ENCODE measurements at regions not wholly inside any gene's neighbourhood (a gene's known extent, or its start where the extent isn't known, plus 50 kb on each side); places are given as distances from the start of the nearest gene placed in this dataset.

GRCh38 chr9:105859428-105860091 is 165.2 kb downstream of the TMEM38B start:
- intact Hi-C loops (cut with DNase I), result no loop called here
- Histone ChIP-seq H3K4me1 (no peaks in the 10 kb centered on the region), H3K9me3 (no peaks in the 10 kb centered on the region), H3K4me3 (replicated peaks in 1 of 3) (no peak overlapping the region), H3K27ac (no peak overlapping the region), H3K36me3 (no peaks in the 10 kb centered on the region), H3K27me3 (no peaks in the 10 kb centered on the region)
- TF ChIP-seq CTCF (IDR thresholded peaks at IDR 0.05) (no peak), POLR2A (IDR thresholded peaks at IDR 0.05) (no peak)
- no peak for DNase-seq

GRCh38 chr9:105860516-105860915 is 166.2 kb downstream of the TMEM38B start:
- TF ChIP-seq POLR2A (IDR thresholded peaks at IDR 0.05), result no peak
- 82 to 87% methylated on average over 2 of the region's 2 CpGs for WGBS, 2 donors
- Histone ChIP-seq H3K27ac (no peak overlapping the region), H3K9me3 (no peaks in the 10 kb centered on the region), H3K36me3 (no peaks in the 10 kb centered on the region), H3K4me1 (no peaks in the 10 kb centered on the region), H3K4me3 (replicated peaks in 1 of 3) (no peak overlapping the region), H3K27me3 (no peaks in the 10 kb centered on the region)
- no peak for DNase-seq
- intact Hi-C loops (cut with DNase I), result no loop called here

- intact Hi-C loops (cut with DNase I), result no loop called here
- no peak for TF ChIP-seq CTCF (IDR thresholded peaks at IDR 0.05)
- TF ChIP-seq POLR2A (IDR thresholded peaks at IDR 0.05), result no peak
- Histone ChIP-seq H3K27me3 (no peaks in the 10 kb centered on the region), H3K9me3 (no peaks in the 10 kb centered on the region), H3K36me3 (no peaks in the 10 kb centered on the region), H3K27ac (no peak overlapping the region), H3K4me1 (no peaks in the 10 kb centered on the region), H3K4me3 (replicated peaks in 1 of 3) (no peak overlapping the region)
- WGBS, 2 donors, result 80 to 90% methylated on average over 2 of the region's 2 CpGs
- no peak for DNase-seq
Observed at GRCh38 chr9:105861972-105862371, 167.6 kb downstream of the TMEM38B start.

- Histone ChIP-seq H3K4me1 (no peaks in the 10 kb centered on the region), H3K27me3 (no peaks in the 10 kb centered on the region), H3K36me3 (no peaks in the 10 kb centered on the region), H3K4me3 (replicated peaks in 1 of 3) (no peak overlapping the region), H3K9me3 (no peaks in the 10 kb centered on the region), H3K27ac (no peak overlapping the region)
- intact Hi-C loops (cut with DNase I), result no loop called here
- DNase-seq, result no peak
- WGBS, 2 donors, result 66 to 75% methylated on average over 6 of the region's 6 CpGs
- TF ChIP-seq CTCF (IDR thresholded peaks at IDR 0.05) (no peak), POLR2A (IDR thresholded peaks at IDR 0.05) (no peak)
Observed at GRCh38 chr9:105864248-105864898, 170.0 kb downstream of the TMEM38B start.

GRCh38 chr9:105865285-105865684 is 170.9 kb downstream of the TMEM38B start:
- Histone ChIP-seq H3K4me3 (replicated peaks in 1 of 3) (no peak overlapping the region), H3K27ac (no peak overlapping the region), H3K36me3 (no peaks in the 10 kb centered on the region), H3K4me1 (no peaks in the 10 kb centered on the region), H3K27me3 (no peaks in the 10 kb centered on the region), H3K9me3 (no peaks in the 10 kb centered on the region)
- TF ChIP-seq POLR2A (IDR thresholded peaks at IDR 0.05), result no peak
- no peak for TF ChIP-seq CTCF (IDR thresholded peaks at IDR 0.05)
- 68 to 89% methylated on average over 4 of the region's 4 CpGs for WGBS, 2 donors
- intact Hi-C loops (cut with DNase I), result no loop called here
- no peak for DNase-seq
